ENCODE measurements at regions not wholly inside any gene's neighbourhood (a gene's known extent, or its start where the extent isn't known, plus 50 kb on each side); places are given as distances from the start of the nearest gene placed in this dataset.

GRCh38 chr14:85387181-85387580 lies 142.8 kb upstream of the FLRT2 start:
- H3K27ac ChIP-seq (replicated peaks): no peak overlapping the region
- TF ChIP-seq GABPA (IDR thresholded peaks at IDR 0.05; ENCODE audit: low read depth): no peak
- no peak for TF ChIP-seq CTCF (IDR thresholded peaks at IDR 0.05; ENCODE audit: insufficient read depth, low read length)
- TF ChIP-seq SPI1 (IDR thresholded peaks at IDR 0.05; ENCODE audit: borderline replicate concordance, low read depth): no peak
- no peak for TF ChIP-seq REST (IDR thresholded peaks at IDR 0.05; ENCODE audit: insufficient replicate concordance, low read depth)
- no peak for TF ChIP-seq POLR2AphosphoS5 (IDR thresholded peaks at IDR 0.05; ENCODE audit: low read depth)
- no peaks in the 10 kb centered on the region for H3K27me3 ChIP-seq (ENCODE audit: insufficient read depth, poor library complexity, severe bottlenecking)
- no peak for DNase-seq (ENCODE audit: low read depth in 1 of 2, low spot score in 1 of 2)
- no peak overlapping the region for H3K4me3 ChIP-seq (replicated peaks; ENCODE audit: insufficient read depth, low read length)

- DNase-seq (ENCODE audit: low read depth in 1 of 2, low spot score in 1 of 2): no peak
- Histone ChIP-seq H3K27ac (replicated peaks) (no peak overlapping the region), H3K27me3 (ENCODE audit: insufficient read depth, poor library complexity, severe bottlenecking) (no peaks in the 10 kb centered on the region), H3K4me3 (replicated peaks; ENCODE audit: insufficient read depth, low read length) (no peak overlapping the region)
- TF ChIP-seq SPI1 (IDR thresholded peaks at IDR 0.05; ENCODE audit: borderline replicate concordance, low read depth) (no peak), CTCF (IDR thresholded peaks at IDR 0.05; ENCODE audit: insufficient read depth, low read length) (no peak), REST (IDR thresholded peaks at IDR 0.05; ENCODE audit: insufficient replicate concordance, low read depth) (no peak), GABPA (IDR thresholded peaks at IDR 0.05; ENCODE audit: low read depth) (no peak)
These were observed 139.7 kb upstream of the FLRT2 start for GRCh38 chr14:85390236-85390635.

GRCh38 chr14:85391455-85391854 lies 138.5 kb upstream of the FLRT2 start:
- Histone ChIP-seq H3K27me3 (ENCODE audit: insufficient read depth, poor library complexity, severe bottlenecking) (no peaks in the 10 kb centered on the region), H3K4me3 (replicated peaks; ENCODE audit: insufficient read depth, low read length) (no peak overlapping the region), H3K27ac (replicated peaks) (no peak overlapping the region)
- no peak for DNase-seq (ENCODE audit: low read depth in 1 of 2, low spot score in 1 of 2)
- TF ChIP-seq SPI1 (IDR thresholded peaks at IDR 0.05; ENCODE audit: borderline replicate concordance, low read depth): no peak

GRCh38 chr14:85391892-85392291 lies 138.1 kb upstream of the FLRT2 start:
- Histone ChIP-seq H3K27ac (replicated peaks) (no peak overlapping the region), H3K27me3 (ENCODE audit: insufficient read depth, poor library complexity, severe bottlenecking) (no peaks in the 10 kb centered on the region), H3K4me3 (replicated peaks; ENCODE audit: insufficient read depth, low read length) (no peak overlapping the region)
- TF ChIP-seq CTCF (IDR thresholded peaks at IDR 0.05; ENCODE audit: insufficient read depth, low read length) (no peak), POLR2AphosphoS5 (IDR thresholded peaks at IDR 0.05; ENCODE audit: low read depth) (no peak), SPI1 (IDR thresholded peaks at IDR 0.05; ENCODE audit: borderline replicate concordance, low read depth) (no peak), GABPA (IDR thresholded peaks at IDR 0.05; ENCODE audit: low read depth) (no peak), REST (IDR thresholded peaks at IDR 0.05; ENCODE audit: insufficient replicate concordance, low read depth) (no peak)
- DNase-seq (ENCODE audit: low read depth in 1 of 2, low spot score in 1 of 2): no peak
